MV-4-11 (cell line): ENCODE measurements at regions not wholly inside any gene's neighbourhood (a gene's known extent, or its start where the extent isn't known, plus 50 kb on each side); places are given as distances from the start of the nearest gene placed in this dataset.
"Not testable (repeated sequence)": the region's sequence is repeated elsewhere in the genome, so short reads cannot be mapped to it uniquely, and the experiment has no call there.

Source experiments
- DNase-seq: peaks from one replicate; lab custom pipeline; 2025; lab: John Stamatoyannopoulos, UW

- DNase-seq = no peak
Measured at GRCh38 chr10:129041916-129042315, 425.1 kb upstream of the MGMT start.

GRCh38 chr10:129042776-129043595 is 424.1 kb upstream of the MGMT start:
- no peak for DNase-seq

- DNase-seq = no peak
Measured at GRCh38 chr10:129043691-129044090, 423.4 kb upstream of the MGMT start.

- DNase-seq = no peak
Measured at GRCh38 chr10:129045599-129045998, 421.4 kb upstream of the MGMT start.

GRCh38 chr10:129046065-129046681 is 420.9 kb upstream of the MGMT start:
- no peak for DNase-seq

GRCh38 chr10:129046962-129047361 is 420.1 kb upstream of the MGMT start:
- no peak for DNase-seq

- DNase-seq = no peak
Measured at GRCh38 chr10:129047600-129047999, 419.4 kb upstream of the MGMT start.

GRCh38 chr10:129048513-129048912 is 418.5 kb upstream of the MGMT start:
- no peak for DNase-seq

GRCh38 chr10:129049501-129049900 is 417.5 kb upstream of the MGMT start:
- DNase-seq = no peak

- DNase-seq = no peak
Measured at GRCh38 chr10:129055225-129055624, 411.8 kb upstream of the MGMT start.

GRCh38 chr10:129055986-129056385 is 411.1 kb upstream of the MGMT start:
- no peak for DNase-seq

- DNase-seq = peak; percentile 9
Measured at GRCh38 chr10:129056734-129057689, 410.0 kb upstream of the MGMT start.

- peak; percentile 69 for DNase-seq
Measured at GRCh38 chr10:129057856-129058663, 409.0 kb upstream of the MGMT start.

GRCh38 chr10:129058664-129059155 is 408.3 kb upstream of the MGMT start:
- no peak for DNase-seq

GRCh38 chr10:129059977-129060376 is 407.1 kb upstream of the MGMT start:
- DNase-seq = no peak

GRCh38 chr10:129063212-129063611 is 403.8 kb upstream of the MGMT start:
- no peak for DNase-seq

- no peak for DNase-seq
Measured at GRCh38 chr10:129063877-129064276, 403.2 kb upstream of the MGMT start.

GRCh38 chr10:129066529-129066928 is 400.5 kb upstream of the MGMT start:
- not testable (repeated sequence) for DNase-seq

GRCh38 chr10:129071411-129071810 is 395.6 kb upstream of the MGMT start:
- not testable (repeated sequence) for DNase-seq

GRCh38 chr10:129074939-129075338 is 392.1 kb upstream of the MGMT start:
- no peak for DNase-seq

GRCh38 chr10:129075508-129075907 is 391.5 kb upstream of the MGMT start:
- no peak for DNase-seq
